Bronchial epithelial cell (primary cell): ENCODE measurements at regions not wholly inside any gene's neighbourhood (a gene's known extent, or its start where the extent isn't known, plus 50 kb on each side); places are given as distances from the start of the nearest gene placed in this dataset.

Experiments
- DNase-seq: peaks from one replicate; pipeline ENCODE4 v3.0.0-alpha.2; 2010; ENCODE audit warnings: low read depth
- FAIRE-seq: peaks from 2 replicates; lab custom pipeline; 2011; peaks lifted over from hg19 to GRCh38; lab: Jason Lieb, UNC
- H3K27me3 ChIP-seq: 2 replicates; pipeline ENCODE4 v1.5.1; 2011; ENCODE audit warnings: low read length; ENCODE audit not compliant: control insufficient read depth, insufficient read depth
- H3K36me3 ChIP-seq: 2 replicates; pipeline ENCODE4 v1.5.1; 2011; ENCODE audit warnings: low read length; ENCODE audit not compliant: control insufficient read depth, insufficient read depth
- H3K4me3 ChIP-seq: 2 replicates; pipeline ENCODE4 v1.5.1; 2011; ENCODE audit warnings: mild to moderate bottlenecking, low read depth, low read length, control low read depth
- TF ChIP-seq, protein P1 (sequence below): IDR thresholded peaks from 2 replicates; pipeline ENCODE4 v1.5.1; 2011; ENCODE audit warnings: mild to moderate bottlenecking, moderate library complexity, low read length, control low read depth, inconsistent platforms; ENCODE audit not compliant: insufficient read depth, severe bottlenecking

DNA sequence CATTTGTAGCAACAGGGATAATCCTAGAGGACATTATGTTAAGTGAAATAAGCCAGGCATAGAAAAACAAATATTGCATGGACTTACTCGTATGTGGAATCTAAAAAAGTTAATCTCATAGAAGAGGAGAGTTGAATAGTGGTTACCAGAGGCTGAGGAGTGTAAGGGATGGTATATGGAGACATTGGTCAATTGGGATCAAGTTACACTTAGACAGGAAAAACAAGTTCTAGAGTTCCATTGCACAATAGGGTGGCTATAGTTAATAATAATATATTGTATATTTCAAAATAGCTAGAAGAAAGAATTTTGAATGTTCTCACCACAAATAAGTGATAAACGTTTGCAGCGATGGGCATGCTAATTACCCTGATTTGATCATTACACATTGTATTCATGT is 354.6 kb downstream of the SEC16B start:
- FAIRE-seq = no peak
- peak; percentile 75 for DNase-seq
- Histone ChIP-seq H3K36me3 (no peaks in the 10 kb centered on the region), H3K4me3 (no peak overlapping the region), H3K27me3 (no peaks in the 10 kb centered on the region)
- TF ChIP-seq, protein P1, sequence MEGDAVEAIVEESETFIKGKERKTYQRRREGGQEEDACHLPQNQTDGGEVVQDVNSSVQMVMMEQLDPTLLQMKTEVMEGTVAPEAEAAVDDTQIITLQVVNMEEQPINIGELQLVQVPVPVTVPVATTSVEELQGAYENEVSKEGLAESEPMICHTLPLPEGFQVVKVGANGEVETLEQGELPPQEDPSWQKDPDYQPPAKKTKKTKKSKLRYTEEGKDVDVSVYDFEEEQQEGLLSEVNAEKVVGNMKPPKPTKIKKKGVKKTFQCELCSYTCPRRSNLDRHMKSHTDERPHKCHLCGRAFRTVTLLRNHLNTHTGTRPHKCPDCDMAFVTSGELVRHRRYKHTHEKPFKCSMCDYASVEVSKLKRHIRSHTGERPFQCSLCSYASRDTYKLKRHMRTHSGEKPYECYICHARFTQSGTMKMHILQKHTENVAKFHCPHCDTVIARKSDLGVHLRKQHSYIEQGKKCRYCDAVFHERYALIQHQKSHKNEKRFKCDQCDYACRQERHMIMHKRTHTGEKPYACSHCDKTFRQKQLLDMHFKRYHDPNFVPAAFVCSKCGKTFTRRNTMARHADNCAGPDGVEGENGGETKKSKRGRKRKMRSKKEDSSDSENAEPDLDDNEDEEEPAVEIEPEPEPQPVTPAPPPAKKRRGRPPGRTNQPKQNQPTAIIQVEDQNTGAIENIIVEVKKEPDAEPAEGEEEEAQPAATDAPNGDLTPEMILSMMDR = no peak

DNA sequence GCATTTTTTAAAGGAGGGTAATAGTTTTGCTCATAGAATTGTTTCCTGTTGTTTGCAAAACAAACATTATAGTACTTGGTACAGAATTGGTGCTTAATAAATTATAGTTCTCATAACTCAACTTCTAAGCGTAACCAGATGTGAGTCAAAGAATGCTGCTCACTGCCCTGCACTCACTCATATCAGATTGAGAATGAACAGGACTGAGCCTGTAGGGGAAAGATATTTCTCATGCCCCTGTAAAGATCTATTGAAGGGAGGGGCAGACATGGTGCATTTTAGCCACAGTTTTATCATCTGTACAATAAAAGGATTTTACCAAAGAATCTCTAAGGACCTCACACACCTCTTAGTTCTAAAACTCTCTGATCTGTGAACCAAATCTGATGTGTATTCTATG is 358.5 kb downstream of the SEC16B start:
- no peak for FAIRE-seq
- Histone ChIP-seq H3K27me3 (no peaks in the 10 kb centered on the region), H3K4me3 (no peak overlapping the region), H3K36me3 (no peaks in the 10 kb centered on the region)
- TF ChIP-seq, protein P1 = no peak
- peak; percentile 30 for DNase-seq

DNA sequence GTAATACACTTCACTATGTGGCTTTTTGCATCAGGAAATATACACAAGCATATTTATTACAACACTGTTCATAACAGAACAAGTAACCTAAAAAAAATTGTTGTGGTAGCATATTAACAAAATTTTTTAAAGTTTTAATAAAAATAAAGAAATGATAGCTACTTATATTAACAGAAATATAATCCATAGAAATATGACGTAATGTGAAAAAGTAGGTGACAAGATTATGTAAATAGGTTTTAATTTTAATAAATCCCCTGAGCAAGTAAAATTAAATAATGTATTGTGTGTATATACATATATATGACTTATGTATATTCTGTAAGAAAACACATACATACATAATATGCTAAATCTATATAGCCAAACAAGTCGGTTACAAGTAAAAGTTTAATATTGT is 359.9 kb downstream of the SEC16B start:
- DNase-seq (no peak), FAIRE-seq (no peak)
- TF ChIP-seq, protein P1 = no peak
- Histone ChIP-seq H3K36me3 (no peaks in the 10 kb centered on the region), H3K4me3 (no peak overlapping the region), H3K27me3 (no peaks in the 10 kb centered on the region)

DNA sequence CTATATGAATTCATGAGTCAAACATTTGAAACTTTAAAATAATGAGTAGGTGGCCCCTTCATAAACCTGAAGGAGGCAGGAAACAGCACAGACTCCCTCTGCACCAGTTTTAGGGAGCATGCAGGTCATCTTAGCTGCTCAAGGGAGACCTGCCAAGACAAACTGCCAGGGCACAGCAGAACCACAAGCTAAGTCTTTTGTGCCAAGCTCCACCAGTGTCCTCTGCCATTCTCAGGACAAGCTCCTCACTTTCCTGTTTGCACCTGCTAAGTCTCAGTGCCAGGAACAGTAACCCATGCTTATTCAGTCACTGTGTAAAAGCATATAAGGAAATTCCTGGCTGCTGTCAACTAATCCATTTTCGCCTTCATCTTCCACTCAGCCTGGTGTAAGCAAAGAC is 368.9 kb downstream of the SEC16B start:
- no peaks in the 10 kb centered on the region for H3K27me3 ChIP-seq
- TF ChIP-seq, protein P1 = no peak
- H3K36me3 ChIP-seq = no peaks in the 10 kb centered on the region
- DNase-seq = no peak
- H3K4me3 ChIP-seq = no peak overlapping the region
- FAIRE-seq = no peak

DNA sequence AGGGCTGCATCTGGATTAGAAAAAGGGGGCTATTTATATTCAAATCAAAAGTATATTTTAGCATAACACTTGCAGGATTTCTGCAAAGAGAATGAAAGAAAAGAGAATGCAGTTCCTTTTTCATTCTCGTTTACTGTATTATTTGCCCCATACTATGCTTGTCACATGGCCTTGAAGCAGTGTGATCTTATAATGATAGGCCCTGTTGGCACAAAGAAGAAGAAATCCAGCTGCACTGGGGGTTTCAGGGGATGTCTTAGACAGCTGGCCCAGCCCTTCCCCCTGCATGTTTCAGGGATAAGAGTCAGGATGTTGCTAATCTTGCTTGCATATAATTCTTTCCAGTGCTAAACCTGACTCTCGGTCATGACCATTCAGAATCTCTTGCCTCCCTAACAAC is 369.5 kb downstream of the SEC16B start:
- H3K4me3 ChIP-seq = no peak overlapping the region
- TF ChIP-seq, protein P1 = no peak
- FAIRE-seq = no peak
- DNase-seq = no peak
- no peaks in the 10 kb centered on the region for H3K36me3 ChIP-seq
- no peaks in the 10 kb centered on the region for H3K27me3 ChIP-seq

DNA sequence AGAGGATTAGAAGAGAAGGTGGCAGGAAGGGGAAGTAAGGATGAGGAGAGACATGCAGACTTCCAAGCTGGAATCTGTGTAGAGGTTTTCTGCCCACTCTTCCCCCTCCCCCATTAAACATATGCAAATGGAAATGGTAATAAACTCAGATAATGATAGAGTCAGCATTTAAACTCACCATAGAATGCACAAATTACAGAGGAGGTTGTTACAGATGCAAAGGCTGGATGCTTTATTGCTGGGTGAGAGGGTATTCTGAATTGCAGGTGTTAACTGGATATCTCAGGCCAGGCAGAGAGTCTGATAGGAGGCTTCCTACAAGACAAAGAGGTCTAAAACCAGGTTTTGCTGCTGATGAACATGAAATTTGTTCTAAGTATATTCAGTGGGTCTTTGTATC is 372.5 kb downstream of the SEC16B start:
- H3K4me3 ChIP-seq = no peak overlapping the region
- TF ChIP-seq, protein P1 = no peak
- no peaks in the 10 kb centered on the region for H3K36me3 ChIP-seq
- DNase-seq (no peak), FAIRE-seq (peak; percentile 18)
- no peaks in the 10 kb centered on the region for H3K27me3 ChIP-seq
